Muscle of leg (tissue), 3 donors: ENCODE measurements at regions not wholly inside any gene's neighbourhood (a gene's known extent, or its start where the extent isn't known, plus 50 kb on each side); places are given as distances from the start of the nearest gene placed in this dataset.
"Not testable (repeated sequence)": the region's sequence is repeated elsewhere in the genome, so short reads cannot be mapped to it uniquely, and the experiment has no call there.

Experiments
- DNase-seq: peaks from one replicate; pipeline ENCODE4 v3.0.0; 2013
- H3K27ac ChIP-seq: one replicate; pipeline ENCODE4 v1.5.1; 2013; ENCODE audit warnings: mild to moderate bottlenecking, low read length, control low read depth
- H3K27me3 ChIP-seq: one replicate; pipeline ENCODE4 v1.6.1; 2013; ENCODE audit warnings: low read length; ENCODE audit not compliant: control insufficient read depth, insufficient read depth
- H3K36me3 ChIP-seq: one replicate; pipeline ENCODE4 v1.6.1; 2013; ENCODE audit warnings: low read length; ENCODE audit not compliant: control insufficient read depth, insufficient read depth
- H3K4me1 ChIP-seq: one replicate; pipeline ENCODE4 v1.6.1; 2013; ENCODE audit warnings: low read length; ENCODE audit not compliant: control insufficient read depth, insufficient read depth
- H3K4me3 ChIP-seq: one replicate; pipeline ENCODE4 v1.5.1; 2013; ENCODE audit warnings: low read length, control low read depth
- H3K9me3 ChIP-seq: replicated peaks from 2 replicates; pipeline ENCODE4 v1.6.1; 2013; ENCODE audit warnings: low read depth, low read length; ENCODE audit not compliant: control insufficient read depth
- WGBS: methylation state at CpG from one replicate; pipeline ENCODE4 v1.1.5; 2013; ENCODE audit warnings: missing lambda C conversion rate; ENCODE audit not compliant: insufficient coverage; 5-methylcytosine and 5-hydroxymethylcytosine counted together

GRCh38 chr20:11173916-11174315 is 500.1 kb upstream of the JAG1 start:
- WGBS = 80% methylated on average over 2 of the region's 4 CpGs
- DNase-seq = no peak
- H3K9me3 ChIP-seq = no peaks in the 10 kb centered on the region

GRCh38 chr20:11174861-11175260 is 501.1 kb upstream of the JAG1 start:
- Histone ChIP-seq H3K27ac (no peak overlapping the region), H3K9me3 (no peaks in the 10 kb centered on the region), H3K4me1 (no peaks in the 10 kb centered on the region), H3K4me3 (no peak overlapping the region), H3K36me3 (no peaks in the 10 kb centered on the region), H3K27me3 (no peaks in the 10 kb centered on the region)
- 85% methylated on average over 4 of the region's 5 CpGs for WGBS
- no peak for DNase-seq

More at GRCh38 chr20:11173916-11174315, 500.1 kb upstream of the JAG1 start:
- Histone ChIP-seq H3K27me3 (no peaks in the 10 kb centered on the region), H3K4me3 (no peak overlapping the region), H3K4me1 (no peaks in the 10 kb centered on the region), H3K27ac (no peak overlapping the region), H3K36me3 (no peaks in the 10 kb centered on the region)

- Histone ChIP-seq H3K36me3 (no peaks in the 10 kb centered on the region), H3K9me3 (no peaks in the 10 kb centered on the region), H3K4me1 (no peaks in the 10 kb centered on the region), H3K27ac (no peak overlapping the region), H3K27me3 (no peaks in the 10 kb centered on the region), H3K4me3 (no peak overlapping the region)
- DNase-seq = no peak
- WGBS = no CpG with 5 or more reads among the region's 2 CpGs
Observed at GRCh38 chr20:11176431-11176830, 502.6 kb upstream of the JAG1 start.

GRCh38 chr20:11178946-11179654 is 505.3 kb upstream of the JAG1 start:
- Histone ChIP-seq H3K4me3 (no peak overlapping the region), H3K36me3 (no peaks in the 10 kb centered on the region), H3K4me1 (no peaks in the 10 kb centered on the region), H3K27ac (no peak overlapping the region), H3K9me3 (no peaks in the 10 kb centered on the region), H3K27me3 (no peaks in the 10 kb centered on the region)
- no peak for DNase-seq
- WGBS = no CpG with 5 or more reads among the region's 3 CpGs

GRCh38 chr20:11180186-11180585 is 506.4 kb upstream of the JAG1 start:
- Histone ChIP-seq H3K4me1 (no peaks in the 10 kb centered on the region), H3K4me3 (no peak overlapping the region), H3K36me3 (no peaks in the 10 kb centered on the region), H3K27ac (no peak overlapping the region), H3K9me3 (no peaks in the 10 kb centered on the region), H3K27me3 (no peaks in the 10 kb centered on the region)
- DNase-seq = no peak

GRCh38 chr20:11181129-11181528 is 507.3 kb upstream of the JAG1 start:
- whole genome bisulfite sequencing = 75% methylated on average over 1 of the region's 3 CpGs
- H3K27me3 ChIP-seq, DNase-seq, H3K4me1 ChIP-seq, H3K27ac ChIP-seq, H3K9me3 ChIP-seq, H3K4me3 ChIP-seq, H3K36me3 ChIP-seq: not testable (repeated sequence)

GRCh38 chr20:11181966-11182365 is 508.2 kb upstream of the JAG1 start:
- Histone ChIP-seq H3K36me3 (no peaks in the 10 kb centered on the region), H3K27ac (no peak overlapping the region), H3K27me3 (no peaks in the 10 kb centered on the region), H3K4me1 (no peaks in the 10 kb centered on the region), H3K4me3 (no peak overlapping the region), H3K9me3 (no peaks in the 10 kb centered on the region)
- no peak for DNase-seq
- no CpG with 5 or more reads among the region's 3 CpGs for WGBS

- H3K9me3 ChIP-seq = no peaks in the 10 kb centered on the region
- no peaks in the 10 kb centered on the region for H3K4me1 ChIP-seq
- H3K4me3 ChIP-seq = no peak overlapping the region
- no peak for DNase-seq
- no peak overlapping the region for H3K27ac ChIP-seq
- H3K36me3 ChIP-seq = no peaks in the 10 kb centered on the region
- H3K27me3 ChIP-seq = no peaks in the 10 kb centered on the region
- 43% methylated on average over 1 of the region's 1 CpG for WGBS
Observed at GRCh38 chr20:11182720-11183119, 508.9 kb upstream of the JAG1 start.

GRCh38 chr20:11186301-11187008 is 512.7 kb upstream of the JAG1 start:
- Histone ChIP-seq H3K27me3 (no peaks in the 10 kb centered on the region), H3K27ac (no peak overlapping the region), H3K4me1 (no peaks in the 10 kb centered on the region), H3K9me3 (no peaks in the 10 kb centered on the region), H3K4me3 (no peak overlapping the region), H3K36me3 (no peaks in the 10 kb centered on the region)
- DNase-seq = no peak
- no CpG with 5 or more reads among the region's 3 CpGs for WGBS

- Histone ChIP-seq H3K4me3 (no peak overlapping the region), H3K9me3 (no peaks in the 10 kb centered on the region), H3K27me3 (no peaks in the 10 kb centered on the region), H3K4me1 (no peaks in the 10 kb centered on the region), H3K36me3 (no peaks in the 10 kb centered on the region), H3K27ac (no peak overlapping the region)
- DNase-seq = no peak
- 50% methylated on average over 1 of the region's 8 CpGs for WGBS
Observed at GRCh38 chr20:11188843-11189603, 515.2 kb upstream of the JAG1 start.
